Stomach smooth muscle (tissue), 2 donors: ENCODE measurements at regions not wholly inside any gene's neighbourhood (a gene's known extent, or its start where the extent isn't known, plus 50 kb on each side); places are given as distances from the start of the nearest gene placed in this dataset.

Experiments used
- H3K27ac ChIP-seq: one replicate; pipeline ENCODE4 v1.7.0; 2013; ENCODE audit warnings: mild to moderate bottlenecking, low read length, inconsistent platforms
- H3K27me3 ChIP-seq, 2 donors: one replicate each; pipeline ENCODE4 v1.7.0; 2013; ENCODE audit warnings: low read length in 2 of 2; ENCODE audit not compliant: insufficient read depth in 2 of 2, control insufficient read depth in 1 of 2
- H3K36me3 ChIP-seq, 2 donors: one replicate each; pipeline ENCODE4 v1.7.0; 2013; ENCODE audit warnings: low read length in 2 of 2; ENCODE audit not compliant: control insufficient read depth in 2 of 2, insufficient read depth in 2 of 2
- H3K4me1 ChIP-seq: one replicate; pipeline ENCODE4 v1.7.0; 2013; ENCODE audit warnings: low read length; ENCODE audit not compliant: control insufficient read depth, insufficient read depth
- H3K4me3 ChIP-seq, 2 donors: one replicate each; pipeline ENCODE4 v1.7.0; 2013; ENCODE audit warnings: low read length in 2 of 2
- H3K9ac ChIP-seq, 2 donors: one replicate each; pipeline ENCODE4 v1.7.0; 2013; ENCODE audit warnings: low read length in 2 of 2, mild to moderate bottlenecking in 1 of 2
- H3K9me3 ChIP-seq, 2 donors: one replicate each; pipeline ENCODE4 v1.7.0; 2013; ENCODE audit warnings: low read length in 2 of 2; ENCODE audit not compliant: control insufficient read depth in 2 of 2
- donor health status: healthy.
- donor health status: Pancreatic carcinoma.

GRCh38 chr3:42012935-42013690, 51.2 kb upstream of the ULK4 start:
- H3K36me3 ChIP-seq: no peaks in the 10 kb centered on the region
- peak overlapping the region; percentile 82 for H3K27ac ChIP-seq
- peaks cover 16% of the 10 kb centered on the region for H3K4me1 ChIP-seq
- H3K9me3 ChIP-seq: no peaks in the 10 kb centered on the region
- H3K4me3 ChIP-seq: peak overlapping the region; percentile 54 to 71
- H3K27me3 ChIP-seq: no peaks in the 10 kb centered on the region
- peak overlapping the region; percentile 60 to 64 for H3K9ac ChIP-seq

- H3K9ac ChIP-seq: no peak overlapping the region
- no peaks in the 10 kb centered on the region for H3K27me3 ChIP-seq
- no peaks in the 10 kb centered on the region for H3K36me3 ChIP-seq
- H3K27ac ChIP-seq: peak overlapping the region; percentile 82
- peaks cover 16% of the 10 kb centered on the region for H3K4me1 ChIP-seq
- H3K4me3 ChIP-seq: peak overlapping the region in 1 of 2 donors; percentile 54
- H3K9me3 ChIP-seq: no peaks in the 10 kb centered on the region
Observed at GRCh38 chr3:42012383-42012934, 50.6 kb upstream of the ULK4 start.
